Pancreas (tissue), 10 donors: ENCODE measurements at regions not wholly inside any gene's neighbourhood (a gene's known extent, or its start where the extent isn't known, plus 50 kb on each side); places are given as distances from the start of the nearest gene placed in this dataset.
A peak's percentile ranks its signal among the peaks of the same experiment; 100 is the strongest.
"Not testable (repeated sequence)": the region's sequence is repeated elsewhere in the genome, so short reads cannot be mapped to it uniquely, and the experiment has no call there.

Experiments used
- ATAC-seq, 4 donors: fragments of 200-7000 bp; cut with Tn5 transposase; one replicate each; pipeline versions ENCODE4 v1.8.0 to v1.9.1; 2020; ENCODE audit warnings: mild to moderate bottlenecking in 4 of 4, moderate library complexity in 4 of 4
- DNase-seq, 6 donors: peaks; one replicate each; pipeline ENCODE4 v3.0.0-alpha.2; 2020
- FAIRE-seq: peaks from 2 replicates; lab custom pipeline; 2012; peaks lifted over from hg19 to GRCh38; lab: Jason Lieb, UNC
- H3K27ac ChIP-seq, 4 donors: fragments of 200-600 bp; sonication (generic); 1 replicate in 3 of 4; 2 replicates in 1 of 4; pipeline versions ENCODE4 v1.5.0 to v1.8.0; 2020
- H3K27me3 ChIP-seq, 4 donors: fragments of 200-600 bp; one replicate each; pipeline ENCODE4 v1.8.0; 2021
- H3K36me3 ChIP-seq, 3 donors: fragments of 200-600 bp; sonication (generic) in 1 of 3; one replicate each; pipeline versions ENCODE4 v1.5.0 to v1.8.0; 2020 to 2021
- H3K4me1 ChIP-seq, 3 donors: fragments of 200-600 bp; one replicate each; pipeline ENCODE4 v1.8.0; 2021
- H3K4me3 ChIP-seq, 4 donors: fragments of 200-600 bp; sonication (generic) in 2 of 4; one replicate each; pipeline versions ENCODE4 v1.5.0 to v1.8.0; 2020 to 2021
- H3K9me3 ChIP-seq, 4 donors: fragments of 200-600 bp; one replicate each; pipeline ENCODE4 v1.8.0; 2021
- CTCF ChIP-seq, 4 donors: fragments of 200-600 bp; sonication (generic) in 3 of 4; IDR thresholded peaks; one replicate each; pipeline versions ENCODE4 v1.5.0 to v1.8.0; 2021; ENCODE audit warnings: antibody characterized with exemption in 4 of 4
- WGBS, 2 donors: extraction: QIAGEN DNeasy Blood & Tissue Kit; methylation state at CpG; one replicate each; pipeline ENCODE4 v1.1.7; 2013; 5-methylcytosine and 5-hydroxymethylcytosine counted together
- intact Hi-C, 3 donors: fragments of 100-400 bp; cut with DNase I; formaldehyde crosslinking; loops; one replicate each; pipeline versions ENCODE4 v1.11.1 to v1.14.2; 2022
- donor health status: healthy with polysubstance abuse.
- donor health status: DM: no; HTN: no; CAD: no; lungs with moderate emphysema.
- donor health status: DM: no; HTN: no; CAD: no.
- donor health status: control.
- donor health status: control.
- donor health status: Bipolar disorder and iron deficiency.
- donor health status: DM: yes; HTN: yes; CAD: no.
- donor health status: DM: no; HTN: no; CAD: no.
- donor health status: DM: no; HTN: no; CAD: no.
- donor health status: DM: yes; HTN: yes; CAD: no.

- DNase-seq: no peak
- Histone ChIP-seq H3K4me3 (no peak overlapping the region), H3K4me1 (no peaks in the 10 kb centered on the region), H3K27me3 (no peaks in the 10 kb centered on the region), H3K27ac (no peak overlapping the region), H3K9me3 (no peaks in the 10 kb centered on the region), H3K36me3 (no peaks in the 10 kb centered on the region)
- ATAC-seq: peak in 3 of 4 donors; percentile 68 to 86 (median 80)
- 53% methylated on average over 9 of the region's 9 CpGs for WGBS, 2 donors
- TF ChIP-seq CTCF (IDR thresholded peaks at IDR 0.05): no peak
- intact Hi-C loops: no loop called here
- FAIRE-seq: no peak
These were observed 67.0 kb downstream of the ARF6 start for GRCh38 chr14:49959822-49960408.

- H3K36me3 ChIP-seq: no peaks in the 10 kb centered on the region
- no peak overlapping the region for H3K4me3 ChIP-seq
- WGBS, 2 donors: 78 to 88% methylated on average over 7 of the region's 7 CpGs
- no peaks in the 10 kb centered on the region for H3K4me1 ChIP-seq
- H3K27ac ChIP-seq: no peak overlapping the region
- DNase-seq (no peak), ATAC-seq (peak in 2 of 4 donors; percentile 12 to 25), FAIRE-seq (no peak)
- intact Hi-C loops: no loop called here
- no peak for TF ChIP-seq CTCF (IDR thresholded peaks at IDR 0.05)
- H3K27me3 ChIP-seq: no peaks in the 10 kb centered on the region
- H3K9me3 ChIP-seq: no peaks in the 10 kb centered on the region
These were observed 67.6 kb downstream of the ARF6 start for GRCh38 chr14:49960453-49960852.

DNA sequence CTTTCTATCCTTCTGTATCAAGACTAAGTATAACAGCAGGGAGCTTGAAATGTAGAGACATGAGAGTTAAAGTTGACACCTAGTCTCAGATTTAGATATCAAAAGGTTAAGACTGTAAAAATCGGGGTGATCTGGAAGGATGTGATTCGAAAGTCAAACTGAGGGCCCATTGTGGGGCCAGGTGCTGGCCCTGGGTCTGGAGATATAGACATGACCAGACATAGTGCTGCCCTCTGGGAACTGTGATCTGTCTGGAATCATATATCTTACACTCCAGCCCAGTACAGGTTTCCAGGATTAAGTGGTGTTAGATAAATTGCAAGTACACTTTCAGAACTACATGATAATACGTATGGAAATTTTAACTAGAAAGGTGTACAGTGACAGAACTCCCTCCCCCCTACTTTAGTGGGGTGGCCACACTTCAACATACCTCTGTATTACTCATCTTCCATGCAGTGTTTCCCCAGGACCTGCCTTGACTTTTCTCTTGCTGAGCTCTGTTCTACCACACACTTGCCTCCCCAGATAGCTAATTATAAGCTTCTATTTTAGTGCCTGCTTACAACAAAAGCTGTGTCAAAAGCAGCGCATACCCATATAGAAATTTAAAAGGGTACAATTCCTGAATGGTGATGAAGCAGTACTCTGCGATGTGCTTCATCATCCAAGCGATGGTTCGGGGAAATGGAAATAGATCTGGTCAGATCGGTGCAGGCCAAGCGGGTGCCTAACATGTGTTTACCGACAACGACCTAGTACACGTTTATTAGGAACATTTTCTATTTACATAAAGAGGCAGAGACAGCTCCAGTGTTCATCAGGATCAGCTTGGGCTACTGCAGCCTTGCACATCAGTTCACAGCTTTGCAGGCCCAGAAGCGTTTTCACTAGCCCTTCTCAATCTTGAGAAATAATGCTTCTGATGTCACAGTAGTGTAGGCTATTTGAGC lies 68.7 kb downstream of the ARF6 start:
- TF ChIP-seq CTCF (IDR thresholded peaks at IDR 0.05): no peak
- H3K27ac ChIP-seq: no peak overlapping the region
- no peaks in the 10 kb centered on the region for H3K9me3 ChIP-seq
- intact Hi-C loops: no loop called here
- ATAC-seq (no peak), FAIRE-seq (no peak), DNase-seq (no peak)
- H3K36me3 ChIP-seq: no peaks in the 10 kb centered on the region
- peaks cover 0 to 5% (median under 1%) of the 10 kb centered on the region in 3 donors for H3K4me1 ChIP-seq
- no peaks in the 10 kb centered on the region for H3K27me3 ChIP-seq
- no peak overlapping the region for H3K4me3 ChIP-seq
- 83 to 91% methylated on average over 13 of the region's 13 CpGs for WGBS, 2 donors

- H3K27ac ChIP-seq: no peak overlapping the region
- ATAC-seq (peak in 2 of 4 donors; percentile 11 to 14), DNase-seq (no peak), FAIRE-seq (no peak)
- 77 to 79% methylated on average over 6 of the region's 6 CpGs for WGBS, 2 donors
- TF ChIP-seq CTCF (IDR thresholded peaks at IDR 0.05): no peak
- intact Hi-C loops: no loop called here
- peaks cover 0 to 9% (median 5%) of the 10 kb centered on the region in 3 donors for H3K4me1 ChIP-seq
- no peaks in the 10 kb centered on the region for H3K9me3 ChIP-seq
- no peak overlapping the region for H3K4me3 ChIP-seq
- no peaks in the 10 kb centered on the region for H3K36me3 ChIP-seq
- H3K27me3 ChIP-seq: no peaks in the 10 kb centered on the region
These were observed 69.7 kb downstream of the ARF6 start for GRCh38 chr14:49962621-49963020.

GRCh38 chr14:49965068-49965651 lies 72.3 kb downstream of the ARF6 start:
- H3K9me3 ChIP-seq, H3K36me3 ChIP-seq, H3K27ac ChIP-seq, DNase-seq, intact Hi-C loops, H3K4me3 ChIP-seq, ATAC-seq, H3K27me3 ChIP-seq, FAIRE-seq, H3K4me1 ChIP-seq: not testable (repeated sequence)
- 89 to 97% methylated on average over 8 of the region's 8 CpGs for whole genome bisulfite sequencing, 2 donors
